ENCODE measurements at regions not wholly inside any gene's neighbourhood (a gene's known extent, or its start where the extent isn't known, plus 50 kb on each side); places are given as distances from the start of the nearest gene placed in this dataset.
"Not testable (repeated sequence)": the region's sequence is repeated elsewhere in the genome, so short reads cannot be mapped to it uniquely, and the experiment has no call there.

DNA sequence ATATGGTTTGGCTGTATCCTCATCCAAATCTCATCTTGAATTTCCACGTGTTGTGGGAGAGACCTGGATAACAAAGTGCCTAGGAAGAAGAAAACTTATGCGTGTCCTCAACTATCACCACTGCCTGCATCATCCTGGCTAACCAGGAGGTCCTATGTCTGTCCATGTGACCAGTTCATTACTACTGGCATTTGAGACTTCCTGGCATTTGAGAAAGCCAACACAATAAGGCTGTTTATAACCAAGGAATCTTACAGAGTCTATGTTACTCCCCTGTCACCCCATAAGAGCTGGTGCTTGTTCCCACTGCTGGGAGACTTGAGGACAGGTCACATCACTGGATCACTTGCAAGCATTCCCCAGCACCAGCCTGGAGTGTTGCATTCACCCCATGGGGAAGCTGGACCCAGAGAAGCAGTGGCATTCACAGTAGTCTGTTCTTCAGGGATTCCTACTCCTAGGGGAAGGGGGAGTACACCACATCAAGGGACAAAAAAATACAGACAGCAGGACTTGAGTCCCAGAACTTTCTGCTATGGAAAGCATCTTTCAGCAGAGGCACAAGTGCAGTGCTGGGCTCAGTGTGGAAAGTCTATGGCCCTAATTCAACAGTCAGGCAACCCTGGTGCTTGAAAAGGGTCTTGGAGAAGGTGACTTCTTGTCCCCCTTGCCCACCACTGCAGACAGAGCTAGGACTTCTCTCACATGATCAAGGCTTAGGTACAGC is 717.1 kb downstream of the SEMA5A start:
- DNase-seq = no peak

DNA sequence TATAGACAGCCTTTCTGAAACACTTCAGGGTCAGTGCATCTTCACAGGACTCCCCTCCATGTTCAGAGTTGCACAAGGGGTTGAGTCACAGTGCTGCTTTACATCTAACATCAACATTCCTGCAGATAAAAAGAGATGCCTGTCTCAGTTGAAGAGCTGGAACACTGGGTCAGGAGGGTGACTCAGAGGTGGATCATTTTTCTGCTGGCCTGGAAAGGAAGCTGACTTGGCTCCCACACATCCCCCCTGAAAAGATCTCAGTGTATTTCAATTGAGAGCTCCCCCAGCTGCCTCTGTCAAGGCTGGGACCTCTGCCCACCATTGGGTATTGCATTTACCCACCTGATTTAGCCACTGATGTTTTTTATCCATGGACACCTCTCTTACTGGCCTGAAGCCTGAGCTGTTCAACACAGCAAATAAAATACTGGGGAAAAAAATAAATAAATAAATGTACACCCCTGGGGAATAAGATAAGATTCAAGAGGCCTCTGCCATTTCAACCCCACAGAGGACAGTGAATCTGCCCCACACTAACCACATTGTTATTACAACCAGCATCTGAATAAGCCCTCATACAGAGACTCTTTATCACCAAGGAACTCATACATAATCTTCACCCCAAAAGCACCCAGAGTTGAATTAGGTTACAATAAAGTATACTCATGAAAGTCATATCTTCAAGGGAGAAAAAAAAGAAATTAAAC is 716.4 kb downstream of the SEMA5A start:
- no peak for DNase-seq

DNA sequence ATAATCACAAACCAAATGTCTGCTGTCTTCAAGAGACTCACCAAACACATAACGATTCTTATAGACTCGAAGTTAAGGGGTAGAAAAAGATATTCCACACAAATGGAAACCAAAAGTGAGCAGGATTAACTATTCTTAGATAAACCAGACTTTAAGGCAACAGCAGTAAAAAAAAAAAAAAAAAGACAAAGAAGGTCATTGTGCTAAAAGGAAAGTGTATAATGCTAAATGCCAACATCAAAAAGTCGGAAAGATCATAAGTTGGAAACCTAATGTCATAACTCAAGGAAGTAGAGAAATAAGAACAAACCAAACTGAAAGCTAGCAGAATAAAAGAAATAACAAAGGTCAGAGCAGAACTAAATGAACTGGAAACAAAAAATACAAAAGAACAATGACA is 714.6 kb downstream of the SEMA5A start:
- DNase-seq = no peak

DNA sequence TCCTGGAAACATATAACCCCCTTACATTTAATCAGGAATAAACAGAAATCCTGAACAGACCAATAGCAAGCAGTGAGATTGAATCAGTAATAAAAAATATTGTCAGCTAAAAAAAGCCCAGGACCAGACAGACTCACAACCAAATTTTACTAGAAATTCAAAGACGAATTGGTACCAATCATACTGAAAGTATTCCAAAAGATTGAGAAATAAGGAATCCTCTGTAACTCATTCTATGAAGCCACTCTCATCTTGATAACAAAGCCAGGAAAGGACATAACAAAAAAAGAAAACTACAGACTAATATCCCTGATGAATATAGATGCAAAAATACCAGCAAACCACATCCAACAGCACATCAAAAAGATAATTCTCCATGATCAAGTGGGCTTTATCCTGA is 714.0 kb downstream of the SEMA5A start:
- no peak for DNase-seq

DNA sequence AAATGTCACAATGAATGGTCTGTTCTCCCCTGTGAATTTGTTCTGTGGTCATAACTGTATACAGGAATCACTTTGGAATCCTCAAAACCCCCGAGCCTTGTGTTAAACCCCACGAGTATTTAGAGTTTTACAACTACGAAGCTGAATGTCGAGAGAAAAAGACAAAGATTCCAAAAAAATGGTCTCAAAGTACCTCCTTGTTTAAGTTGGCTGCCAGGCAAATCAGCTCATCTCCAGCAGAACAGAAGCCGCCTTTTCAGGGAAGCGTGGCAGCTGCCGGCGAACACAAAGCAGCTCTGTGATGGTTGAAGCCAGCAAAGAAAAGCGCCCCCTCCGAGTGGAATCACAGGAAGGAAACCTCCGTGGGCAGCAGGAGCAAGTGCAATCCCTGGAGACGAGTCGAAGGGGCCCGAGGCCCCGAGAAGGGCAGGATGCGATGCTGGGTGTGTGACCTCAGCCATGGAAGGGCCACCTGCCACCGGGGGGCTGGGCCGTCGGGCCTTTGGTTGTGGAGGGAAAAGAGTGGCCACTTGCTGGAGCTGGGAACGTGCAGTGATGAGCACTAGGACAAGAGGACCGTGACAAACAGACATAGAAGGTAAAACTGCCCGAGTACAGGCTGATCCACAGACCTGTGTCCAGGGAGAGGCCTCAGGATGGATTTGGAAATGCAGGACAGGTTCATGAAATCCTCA is 706.4 kb downstream of the SEMA5A start:
- DNase-seq = no peak

DNA sequence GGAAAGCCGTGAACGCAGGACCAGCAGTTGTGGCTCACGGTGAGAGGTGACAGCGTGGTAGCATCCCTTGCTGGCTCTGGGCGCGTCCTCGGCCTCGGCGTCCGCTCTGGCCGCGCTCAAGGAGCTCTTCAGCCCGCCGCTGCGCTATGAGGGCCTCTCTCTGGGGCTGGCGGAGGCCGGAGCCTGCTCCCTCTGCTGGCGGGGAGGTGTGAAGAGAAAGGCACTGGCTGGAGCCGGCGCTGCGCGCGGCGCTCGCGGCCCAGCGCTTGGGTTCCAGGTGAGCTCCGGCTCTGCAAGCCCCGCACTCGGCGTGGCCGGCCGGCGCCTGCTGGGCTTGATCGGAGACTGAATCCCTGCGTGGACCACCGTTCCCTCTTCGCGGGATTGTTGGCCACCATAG is 705.6 kb downstream of the SEMA5A start:
- DNase-seq = no peak

DNA sequence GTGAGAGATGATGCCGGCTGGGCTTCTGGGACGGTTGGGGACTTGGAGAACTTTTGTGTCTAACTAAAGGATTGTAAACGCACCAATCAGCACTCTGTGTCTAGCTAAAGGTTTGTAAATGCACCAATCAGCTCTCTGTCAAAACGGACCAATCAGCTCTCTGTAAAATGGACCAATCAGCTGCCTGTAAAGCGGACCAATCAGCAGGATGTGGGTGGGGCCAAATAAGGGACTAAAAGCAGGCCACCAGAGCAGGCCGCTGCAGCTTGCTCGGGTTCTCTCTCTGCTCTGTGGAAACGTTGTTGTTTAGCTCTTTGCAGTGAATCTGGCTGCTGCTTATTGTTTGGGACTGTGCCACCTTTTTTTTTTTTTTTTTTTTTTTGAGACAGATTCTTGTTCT is 705.1 kb downstream of the SEMA5A start:
- DNase-seq = not testable (repeated sequence)

DNA sequence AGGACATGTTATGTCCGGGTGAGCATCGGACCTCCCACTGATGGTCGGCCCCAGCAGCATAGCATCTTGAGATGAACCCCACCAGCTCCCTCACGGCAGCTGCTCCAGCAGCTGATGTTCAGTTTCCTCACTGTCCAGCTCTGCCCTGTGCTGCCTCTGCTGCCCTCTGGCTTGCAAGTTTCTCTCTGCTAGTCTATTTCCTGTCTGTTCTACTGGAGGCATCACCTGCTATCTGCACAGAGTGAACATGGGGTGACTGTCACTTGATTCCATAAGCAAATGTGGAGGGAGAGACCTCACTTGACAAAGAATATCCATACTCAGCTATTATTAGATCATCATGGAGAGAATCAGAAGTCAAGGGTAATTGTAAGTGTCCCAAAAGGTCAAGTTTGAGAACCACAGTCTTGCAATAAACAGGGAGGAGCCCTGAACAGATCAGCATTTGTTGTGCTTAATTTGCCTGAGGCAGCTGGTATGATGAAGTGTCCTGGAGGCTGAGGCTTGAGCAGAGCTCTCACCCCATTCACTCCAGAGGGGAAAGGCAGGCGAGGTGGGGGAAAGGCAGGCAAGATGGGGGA is 702.8 kb downstream of the SEMA5A start:
- DNase-seq = no peak

DNA sequence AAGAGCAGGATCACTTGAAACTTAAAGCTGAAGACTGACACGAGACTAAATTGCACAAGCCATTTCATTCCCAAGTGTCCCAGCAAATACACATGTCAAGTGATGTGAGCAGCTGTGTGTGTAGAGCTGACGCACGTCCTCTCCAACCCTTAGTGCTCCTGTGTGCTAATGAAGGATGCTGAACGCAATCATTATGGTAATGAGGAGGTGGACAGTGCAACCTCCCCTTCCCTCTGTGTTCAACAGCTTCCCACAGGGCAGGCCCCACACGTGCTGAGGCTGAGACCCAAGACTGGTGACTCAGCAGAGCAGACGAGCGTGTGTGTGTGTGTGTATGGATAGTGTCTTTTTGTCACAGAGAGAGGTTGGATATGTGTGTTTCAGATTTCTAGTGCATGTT is 702.1 kb downstream of the SEMA5A start:
- no peak for DNase-seq

DNA sequence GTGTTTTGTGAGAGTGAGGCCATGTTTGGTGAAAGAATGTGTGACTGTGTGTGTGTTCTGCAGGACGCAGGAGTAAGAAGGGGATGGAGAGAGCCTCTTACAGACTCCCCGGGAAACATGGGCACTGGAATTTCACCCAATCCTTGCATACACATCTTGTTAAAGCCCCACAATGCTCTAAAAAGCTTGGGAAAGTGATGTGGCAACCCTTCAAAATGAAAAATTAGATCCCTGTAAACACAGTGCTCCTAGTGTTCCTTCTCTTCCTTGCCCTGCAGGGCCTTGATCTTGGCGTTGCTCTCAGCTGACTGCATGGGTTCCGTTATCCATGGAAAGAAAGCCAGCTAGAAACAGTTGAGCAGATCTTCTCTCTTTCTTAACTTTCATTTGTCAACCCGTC is 701.7 kb downstream of the SEMA5A start:
- DNase-seq = no peak

DNA sequence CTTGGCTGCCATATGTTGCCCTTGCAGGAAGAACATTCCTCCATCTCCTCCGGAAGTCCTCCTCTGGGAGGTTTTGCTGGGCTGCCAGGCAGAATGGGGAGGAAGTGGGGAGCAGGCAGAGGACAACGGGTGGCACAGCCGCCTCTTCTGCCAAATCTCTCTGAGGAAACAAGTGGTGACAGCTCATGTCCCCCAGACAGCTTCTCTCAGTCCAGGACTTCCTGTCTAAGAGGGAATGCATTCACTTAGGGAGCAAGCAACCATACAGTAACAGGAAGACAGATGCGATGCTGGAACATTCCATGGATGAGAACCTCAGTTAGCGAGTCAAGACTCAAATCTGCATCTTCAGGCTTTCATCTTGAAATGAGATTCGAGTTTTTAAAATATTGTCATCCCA is 701.0 kb downstream of the SEMA5A start:
- DNase-seq = no peak

DNA sequence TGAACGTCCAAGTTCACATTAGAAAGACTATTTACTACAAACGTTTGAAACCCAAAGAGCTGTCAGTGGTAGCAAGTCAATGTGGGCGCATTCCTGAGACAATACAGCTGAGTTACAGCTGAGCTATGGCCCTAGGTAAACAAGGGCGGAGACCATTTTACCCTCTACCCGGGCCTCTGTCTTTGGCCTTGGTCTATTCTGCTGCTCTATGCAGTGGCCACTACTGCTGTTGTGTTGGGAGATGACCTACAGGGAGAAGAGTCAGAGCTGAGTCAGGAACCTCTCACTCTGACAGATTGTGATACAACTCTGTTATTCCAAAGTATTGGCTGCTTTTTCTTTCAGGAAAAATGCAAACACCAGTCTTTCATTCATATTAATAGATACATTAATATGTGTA is 700.6 kb downstream of the SEMA5A start:
- no peak for DNase-seq

DNA sequence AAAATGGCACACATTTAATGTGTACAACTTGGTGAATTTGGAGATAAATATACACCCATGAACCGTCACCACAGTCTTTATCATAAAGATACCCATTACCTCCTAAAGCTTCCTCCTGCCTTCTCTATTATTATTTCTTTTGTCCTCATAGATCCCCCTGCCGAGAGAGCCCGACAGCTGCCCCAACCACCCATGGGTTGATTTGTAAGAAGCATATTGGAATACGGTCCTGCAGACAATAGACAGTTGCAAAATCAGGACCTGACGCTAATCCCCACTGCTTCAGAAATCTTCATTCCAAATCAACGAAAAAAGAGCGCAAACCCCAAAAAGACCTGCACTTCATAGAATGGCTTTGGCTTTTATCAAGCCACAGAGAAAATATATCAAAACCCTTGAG is 697.5 kb downstream of the SEMA5A start:
- DNase-seq = no peak

DNA sequence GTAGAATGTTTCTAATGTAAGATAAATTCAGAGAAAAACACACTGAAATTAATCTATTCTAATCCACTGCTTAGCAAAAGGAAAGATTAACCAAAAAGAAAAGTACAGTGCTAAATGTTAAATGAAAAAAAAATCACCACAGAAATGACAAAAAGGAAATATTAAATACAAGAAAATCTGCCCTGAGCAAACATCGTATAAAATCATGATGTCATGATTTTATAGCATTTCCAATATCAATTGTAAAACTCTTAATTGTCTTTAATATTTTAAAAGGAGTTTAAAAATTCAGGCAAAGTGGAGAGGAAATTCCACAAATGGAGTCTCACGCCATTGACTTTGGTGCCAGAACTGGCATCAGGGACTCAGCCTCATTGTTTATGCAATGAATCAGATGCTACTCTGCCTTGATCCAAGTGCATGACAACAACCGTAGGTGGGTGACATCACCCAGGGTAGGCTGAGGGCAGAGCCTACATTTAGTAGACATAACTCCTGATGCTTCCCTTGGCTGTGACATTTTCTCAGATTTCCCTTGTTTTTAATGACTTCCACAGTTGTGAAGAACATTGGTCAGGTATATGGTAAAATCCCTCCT is 696.8 kb downstream of the SEMA5A start:
- DNase-seq = no peak

DNA sequence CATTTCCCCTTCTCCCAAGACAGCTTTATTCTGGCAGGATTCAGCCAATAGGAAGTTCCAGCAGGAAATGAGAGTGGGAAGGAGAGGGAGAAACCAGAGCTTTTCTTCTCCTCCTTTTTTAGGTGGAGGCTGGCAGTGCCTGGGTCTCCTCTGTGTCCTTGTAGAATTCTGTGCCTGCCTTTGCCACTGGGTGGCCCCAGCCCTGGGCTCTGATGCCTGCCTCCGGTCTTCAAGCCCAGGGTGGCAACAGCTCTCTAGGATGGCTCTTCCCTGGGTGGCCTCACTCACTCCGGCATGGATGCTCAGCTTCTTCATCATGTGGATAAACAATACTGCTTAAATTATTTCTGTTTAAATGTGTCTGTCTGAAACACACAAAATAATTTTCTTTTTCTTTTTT is 694.8 kb downstream of the SEMA5A start:
- no peak for DNase-seq

DNA sequence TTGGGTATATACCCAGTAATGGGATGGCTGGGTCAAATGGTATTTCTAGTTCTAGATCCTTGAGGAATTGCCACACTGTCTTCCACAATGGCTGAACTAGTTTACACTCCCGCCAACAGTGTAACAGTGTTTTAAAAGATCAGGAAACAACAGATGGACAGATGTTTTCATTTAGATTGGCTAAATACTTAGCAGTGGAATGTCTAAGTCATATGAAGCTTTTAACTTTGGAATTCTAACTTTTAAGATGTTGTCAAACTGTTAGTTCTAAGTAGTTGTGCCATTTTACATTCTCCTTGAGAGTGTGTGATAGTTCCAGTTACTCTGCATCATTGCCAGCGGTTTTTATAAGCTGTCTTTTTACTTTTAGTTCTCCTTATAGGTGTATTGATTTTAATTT is 688.8 kb downstream of the SEMA5A start:
- DNase-seq = no peak

DNA sequence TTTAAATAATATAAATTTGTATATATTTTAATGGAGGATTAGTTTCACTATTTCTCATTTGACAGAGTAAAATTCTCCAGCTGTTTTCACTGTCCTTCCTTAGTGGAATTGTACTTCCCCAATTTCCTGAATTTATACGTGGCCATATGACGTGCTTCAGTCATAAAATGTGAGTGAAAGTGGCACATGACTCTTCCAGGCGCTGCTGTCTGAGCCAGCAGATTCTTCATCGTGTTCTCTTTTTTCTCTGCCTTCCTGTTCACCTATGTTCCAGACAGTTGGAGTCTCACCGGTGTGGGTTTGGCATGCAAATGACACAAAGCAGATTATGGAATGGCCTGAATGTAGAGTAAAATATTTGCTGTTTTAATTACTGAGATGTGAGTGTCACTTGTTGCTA is 684.1 kb downstream of the SEMA5A start:
- no peak for DNase-seq

DNA sequence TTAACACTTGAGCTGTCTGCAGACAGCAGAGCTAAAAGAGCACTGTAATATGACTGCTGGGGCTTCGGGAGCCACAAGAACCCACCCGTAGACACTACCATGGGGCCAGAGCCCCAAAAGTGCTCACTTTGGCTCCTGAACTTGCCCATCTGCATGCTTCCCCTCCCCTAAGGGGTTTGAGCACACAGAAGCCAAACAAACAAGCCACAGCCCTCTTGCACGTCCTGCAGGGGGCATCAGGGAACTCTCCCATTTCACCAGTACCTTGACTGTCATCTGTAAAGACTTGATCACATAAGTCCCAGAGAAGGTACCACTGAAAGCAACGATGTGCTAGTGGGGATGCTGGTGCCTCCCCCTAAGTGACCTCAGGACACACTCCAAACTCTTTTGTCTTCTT is 681.8 kb downstream of the SEMA5A start:
- DNase-seq = no peak

DNA sequence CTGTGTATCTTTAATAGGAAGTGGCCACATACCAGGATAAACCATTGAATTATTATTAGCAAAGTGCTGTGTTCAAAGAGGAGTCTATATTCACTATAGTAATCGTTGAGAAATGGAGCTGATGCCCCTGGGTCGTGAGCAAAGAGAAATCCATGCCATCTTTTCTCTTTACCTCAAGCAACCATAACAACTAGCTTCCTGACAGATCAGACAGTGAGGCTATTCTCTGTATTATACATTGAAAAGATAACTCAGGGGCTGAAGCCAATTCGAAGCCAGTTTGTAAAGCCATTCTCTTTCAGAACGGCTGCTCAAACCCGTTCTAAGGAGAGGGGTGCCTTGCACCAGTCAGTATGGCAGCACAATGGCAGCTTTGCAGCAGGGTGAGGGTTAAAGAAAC is 680.6 kb downstream of the SEMA5A start:
- no peak for DNase-seq

DNA sequence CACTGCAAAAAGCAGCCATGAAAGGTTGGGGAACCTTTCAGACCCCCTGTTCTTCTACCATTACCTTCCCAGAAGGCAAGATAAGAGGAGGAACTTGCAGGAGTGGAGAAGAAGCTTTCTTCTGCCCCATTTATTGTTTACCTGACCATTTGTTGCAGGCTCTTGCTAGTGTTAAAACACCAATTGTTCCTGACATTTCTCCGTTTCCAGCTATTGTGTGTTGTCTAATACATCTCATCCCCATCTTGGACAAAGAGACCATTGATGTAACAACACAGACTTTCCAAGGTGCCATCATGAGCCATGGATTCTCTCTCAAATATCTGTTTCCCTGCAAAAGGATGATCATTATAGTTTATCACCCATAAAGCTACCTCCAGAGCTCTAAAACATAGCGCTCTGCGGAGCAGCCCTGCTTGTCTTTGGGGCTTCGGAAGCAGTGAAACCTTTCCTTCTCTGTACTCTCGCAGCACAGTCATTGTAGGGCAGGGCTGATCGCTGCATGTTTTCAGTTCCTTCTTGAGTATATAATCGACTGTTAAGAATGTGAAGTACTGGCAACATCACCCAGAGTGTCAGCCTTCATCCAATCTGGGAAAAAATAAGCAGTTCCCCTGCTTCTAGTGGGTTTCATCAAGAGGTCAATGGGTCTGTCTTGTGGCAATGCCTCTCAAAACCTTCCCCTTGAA is 680.0 kb downstream of the SEMA5A start:
- no peak for DNase-seq

DNA sequence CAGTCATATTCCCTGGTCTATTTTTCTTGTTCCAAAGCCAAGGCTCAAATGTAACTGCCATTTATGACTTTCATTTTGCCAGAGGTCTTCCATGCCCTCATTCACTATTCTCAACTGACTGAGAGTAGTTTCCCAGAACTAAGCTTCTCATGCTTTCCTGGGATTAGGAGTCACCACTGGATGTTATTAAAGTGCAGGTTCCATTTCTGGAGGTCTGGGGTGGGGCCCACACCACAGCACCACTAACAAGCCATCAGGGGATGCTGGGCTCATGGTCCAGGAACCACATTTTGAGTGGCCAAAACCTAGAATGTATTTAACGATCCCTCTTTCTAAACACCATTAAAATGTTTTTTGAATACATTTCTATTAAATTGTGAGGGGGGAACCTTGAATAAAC is 677.6 kb downstream of the SEMA5A start:
- DNase-seq = no peak

DNA sequence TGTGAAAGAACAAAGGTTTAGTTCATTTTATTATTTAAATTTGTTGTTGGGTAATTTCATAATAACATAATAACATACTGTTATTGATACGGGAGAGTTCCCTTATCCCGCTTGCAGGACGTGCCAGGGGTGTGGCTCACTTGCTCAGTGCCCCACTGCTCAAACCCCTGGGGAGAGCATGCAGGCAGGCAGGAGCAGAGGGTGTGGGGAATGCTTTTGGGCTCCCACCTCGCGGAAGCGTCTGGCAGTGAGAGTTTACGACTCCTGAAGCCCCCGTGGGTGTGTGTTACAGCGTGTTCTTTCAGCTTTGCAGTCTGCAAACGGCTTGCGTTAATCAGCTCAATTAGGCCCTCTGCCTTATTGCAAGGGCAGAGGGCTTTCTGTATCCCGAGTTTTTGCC is 675.9 kb downstream of the SEMA5A start:
- no peak for DNase-seq
